Heart left ventricle (tissue), 13 donors: ENCODE measurements at regions not wholly inside any gene's neighbourhood (a gene's known extent, or its start where the extent isn't known, plus 50 kb on each side); places are given as distances from the start of the nearest gene placed in this dataset.
"Not testable (repeated sequence)": the region's sequence is repeated elsewhere in the genome, so short reads cannot be mapped to it uniquely, and the experiment has no call there.

ENCODE experiments used
- POLR2A ChIP-seq, 2 donors: fragments of 450-650 bp; IDR thresholded peaks; one replicate each; pipeline ENCODE4 v1.6.1; 2017; ENCODE audit warnings: antibody characterized with exemption in 2 of 2, mild to moderate bottlenecking in 2 of 2, moderate library complexity in 2 of 2
- TF ChIP-seq, protein P1 (sequence below), 12 donors: fragments of 200-600 bp; sonication (generic) in 4 of 12; IDR thresholded peaks; one replicate each; pipeline versions ENCODE4 v1.5.0 to v1.8.0; 2018 to 2022; ENCODE audit warnings: antibody characterized with exemption in 12 of 12, mild to moderate bottlenecking in 5 of 12
- donor health status: ischemic (EF 13 %, LVEDD 7.1; RV severe dilation, severe dysfunction).
- donor health status: DM: no; HTN: yes; CAD: no.
- donor health status: DM: no; HTN: no; CAD: no.
- donor health status: ischemic (EF 25% LVEDD 6.9; RV normal size, moderate dysfunction).
- donor health status: ischemic (EF 25% LVEDD 5.7; RV mildly dilated, moderate dysfunction).
- donor health status: ischemic (EF 35%, LVEDD 5.7; RV mildly dilated, moderate dysfunction).
- donor health status: nonischemic (EF 11% LVEDD 7.7; RV severe dilation, severe dysfunction).
- donor health status: DM: yes; HTN: yes; CAD: no.
- donor health status: PGD.
- donor health status: ischemic (EF 29% LVEDD 5.4; RV normal size, mild dysfunction).
- donor health status: nonischemic (EF 23%, LVEDD 6.1; RV moderate dilation, normal function).

DNA sequence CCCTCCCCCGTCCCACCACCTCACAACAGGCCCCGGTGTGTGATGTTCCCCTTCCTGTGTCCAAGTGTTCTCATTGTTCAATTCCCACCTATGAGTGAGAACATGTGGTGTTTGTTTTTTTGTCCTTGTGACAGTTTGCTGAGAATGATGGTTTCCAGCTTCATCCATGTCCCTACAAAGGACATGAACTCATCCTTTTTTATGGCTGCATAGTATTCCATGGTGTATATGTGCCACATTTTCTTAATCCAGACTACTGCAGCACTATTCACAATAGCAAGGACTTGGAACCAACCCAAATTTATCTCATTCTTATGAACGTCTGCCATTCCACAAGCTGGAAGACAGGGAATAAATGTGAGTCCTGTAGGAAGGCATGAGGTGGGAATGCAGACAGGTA lies 79.6 kb upstream of the SLC6A11 start:
- TF ChIP-seq, protein P1, sequence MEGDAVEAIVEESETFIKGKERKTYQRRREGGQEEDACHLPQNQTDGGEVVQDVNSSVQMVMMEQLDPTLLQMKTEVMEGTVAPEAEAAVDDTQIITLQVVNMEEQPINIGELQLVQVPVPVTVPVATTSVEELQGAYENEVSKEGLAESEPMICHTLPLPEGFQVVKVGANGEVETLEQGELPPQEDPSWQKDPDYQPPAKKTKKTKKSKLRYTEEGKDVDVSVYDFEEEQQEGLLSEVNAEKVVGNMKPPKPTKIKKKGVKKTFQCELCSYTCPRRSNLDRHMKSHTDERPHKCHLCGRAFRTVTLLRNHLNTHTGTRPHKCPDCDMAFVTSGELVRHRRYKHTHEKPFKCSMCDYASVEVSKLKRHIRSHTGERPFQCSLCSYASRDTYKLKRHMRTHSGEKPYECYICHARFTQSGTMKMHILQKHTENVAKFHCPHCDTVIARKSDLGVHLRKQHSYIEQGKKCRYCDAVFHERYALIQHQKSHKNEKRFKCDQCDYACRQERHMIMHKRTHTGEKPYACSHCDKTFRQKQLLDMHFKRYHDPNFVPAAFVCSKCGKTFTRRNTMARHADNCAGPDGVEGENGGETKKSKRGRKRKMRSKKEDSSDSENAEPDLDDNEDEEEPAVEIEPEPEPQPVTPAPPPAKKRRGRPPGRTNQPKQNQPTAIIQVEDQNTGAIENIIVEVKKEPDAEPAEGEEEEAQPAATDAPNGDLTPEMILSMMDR (IDR thresholded peaks at IDR 0.05) = not testable (repeated sequence)
- TF ChIP-seq POLR2A (IDR thresholded peaks at IDR 0.05) = not testable (repeated sequence)
